ENCODE measurements at regions not wholly inside any gene's neighbourhood (a gene's known extent, or its start where the extent isn't known, plus 50 kb on each side); places are given as distances from the start of the nearest gene placed in this dataset.

- no peak overlapping the region for H3K4me3 ChIP-seq (ENCODE audit: low read length)
- Mint-ChIP-seq H3K4me3 (no peak overlapping the region), H3K36me3 (ENCODE audit: low read depth) (no peaks in the 10 kb centered on the region), H3K4me1 (ENCODE audit: low read depth) (no peaks in the 10 kb centered on the region), H3K9me3 (no peaks in the 10 kb centered on the region), H3K27ac (no peak overlapping the region), H3K27me3 (no peaks in the 10 kb centered on the region)
- intact Hi-C loops (cut with DNase I, micrococcal nuclease) = no loop called here
- ATAC-seq (ENCODE audit: poor library complexity) (no peak), DNase-seq (no peak)
- no peaks in the 10 kb centered on the region for H3K4me1 ChIP-seq (ENCODE audit: insufficient read depth, low read length)
- ChIA-PET POLR2A (no interaction called here), CTCF (interaction anchor here (0.6 kb wide), 1 partner anchor 95 kb away, joined by 3 read pairs; no protein-coding TSS in a partner anchor)
- no peaks in the 10 kb centered on the region for H3K36me3 ChIP-seq (ENCODE audit: insufficient read depth, low read length)
- no peaks in the 10 kb centered on the region for H3K27me3 ChIP-seq (ENCODE audit: control insufficient read depth in 1 of 2, insufficient read depth in 2 of 2, low read length in 2 of 2)
- TF ChIP-seq, protein P1, sequence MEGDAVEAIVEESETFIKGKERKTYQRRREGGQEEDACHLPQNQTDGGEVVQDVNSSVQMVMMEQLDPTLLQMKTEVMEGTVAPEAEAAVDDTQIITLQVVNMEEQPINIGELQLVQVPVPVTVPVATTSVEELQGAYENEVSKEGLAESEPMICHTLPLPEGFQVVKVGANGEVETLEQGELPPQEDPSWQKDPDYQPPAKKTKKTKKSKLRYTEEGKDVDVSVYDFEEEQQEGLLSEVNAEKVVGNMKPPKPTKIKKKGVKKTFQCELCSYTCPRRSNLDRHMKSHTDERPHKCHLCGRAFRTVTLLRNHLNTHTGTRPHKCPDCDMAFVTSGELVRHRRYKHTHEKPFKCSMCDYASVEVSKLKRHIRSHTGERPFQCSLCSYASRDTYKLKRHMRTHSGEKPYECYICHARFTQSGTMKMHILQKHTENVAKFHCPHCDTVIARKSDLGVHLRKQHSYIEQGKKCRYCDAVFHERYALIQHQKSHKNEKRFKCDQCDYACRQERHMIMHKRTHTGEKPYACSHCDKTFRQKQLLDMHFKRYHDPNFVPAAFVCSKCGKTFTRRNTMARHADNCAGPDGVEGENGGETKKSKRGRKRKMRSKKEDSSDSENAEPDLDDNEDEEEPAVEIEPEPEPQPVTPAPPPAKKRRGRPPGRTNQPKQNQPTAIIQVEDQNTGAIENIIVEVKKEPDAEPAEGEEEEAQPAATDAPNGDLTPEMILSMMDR (IDR thresholded peaks at IDR 0.05) = no peak
- H3K27ac ChIP-seq (ENCODE audit: low read depth in 1 of 2, low read length in 2 of 2) = no peak overlapping the region
- no peaks in the 10 kb centered on the region for H3K9me3 ChIP-seq (ENCODE audit: control insufficient read depth in 1 of 2, insufficient read depth in 1 of 2, low read length in 2 of 2)
These were observed 108.6 kb upstream of the ARX start for GRCh38 chrX:25124391-25124790.

GRCh38 chrX:25112156-25112555 lies 96.4 kb upstream of the ARX start:
- Mint-ChIP-seq H3K4me1 (ENCODE audit: low read depth) (no peaks in the 10 kb centered on the region), H3K9me3 (no peaks in the 10 kb centered on the region), H3K4me3 (no peak overlapping the region), H3K36me3 (ENCODE audit: low read depth) (no peaks in the 10 kb centered on the region), H3K27me3 (no peaks in the 10 kb centered on the region), H3K27ac (no peak overlapping the region)
- Histone ChIP-seq H3K9me3 (ENCODE audit: control insufficient read depth in 1 of 2, insufficient read depth in 1 of 2, low read length in 2 of 2) (no peaks in the 10 kb centered on the region), H3K27ac (ENCODE audit: low read depth in 1 of 2, low read length in 2 of 2) (no peak overlapping the region), H3K36me3 (ENCODE audit: insufficient read depth, low read length) (no peaks in the 10 kb centered on the region), H3K4me3 (ENCODE audit: low read length) (no peak overlapping the region), H3K4me1 (ENCODE audit: insufficient read depth, low read length) (no peaks in the 10 kb centered on the region), H3K27me3 (ENCODE audit: control insufficient read depth in 1 of 2, insufficient read depth in 2 of 2, low read length in 2 of 2) (no peaks in the 10 kb centered on the region)
- no peak for DNase-seq
- no peak for ATAC-seq (ENCODE audit: poor library complexity)
- TF ChIP-seq, protein P1 (IDR thresholded peaks at IDR 0.05) = no peak
- ChIA-PET CTCF (no interaction called here), POLR2A (no interaction called here)
- intact Hi-C loops (cut with DNase I, micrococcal nuclease) = no loop called here

GRCh38 chrX:25108481-25108880 lies 92.7 kb upstream of the ARX start:
- Mint-ChIP-seq H3K27ac (no peak overlapping the region), H3K4me1 (ENCODE audit: low read depth) (no peaks in the 10 kb centered on the region), H3K4me3 (no peak overlapping the region), H3K27me3 (no peaks in the 10 kb centered on the region), H3K36me3 (ENCODE audit: low read depth) (no peaks in the 10 kb centered on the region), H3K9me3 (no peaks in the 10 kb centered on the region)
- Histone ChIP-seq H3K36me3 (ENCODE audit: insufficient read depth, low read length) (no peaks in the 10 kb centered on the region), H3K4me1 (ENCODE audit: insufficient read depth, low read length) (no peaks in the 10 kb centered on the region), H3K27ac (ENCODE audit: low read depth in 1 of 2, low read length in 2 of 2) (no peak overlapping the region), H3K9me3 (ENCODE audit: control insufficient read depth in 1 of 2, insufficient read depth in 1 of 2, low read length in 2 of 2) (no peaks in the 10 kb centered on the region), H3K27me3 (ENCODE audit: control insufficient read depth in 1 of 2, insufficient read depth in 2 of 2, low read length in 2 of 2) (no peaks in the 10 kb centered on the region), H3K4me3 (ENCODE audit: low read length) (no peak overlapping the region)
- intact Hi-C loops (cut with DNase I, micrococcal nuclease) = no loop called here
- ATAC-seq (ENCODE audit: poor library complexity) (no peak), DNase-seq (no peak)
- ChIA-PET CTCF (no interaction called here), POLR2A (no interaction called here)
- TF ChIP-seq, protein P1 (IDR thresholded peaks at IDR 0.05) = no peak

Measured in CD4-positive, alpha-beta T cell (primary cell).